ENCODE measurements at regions not wholly inside any gene's neighbourhood (a gene's known extent, or its start where the extent isn't known, plus 50 kb on each side); places are given as distances from the start of the nearest gene placed in this dataset.
"Not testable (repeated sequence)": the region's sequence is repeated elsewhere in the genome, so short reads cannot be mapped to it uniquely, and the experiment has no call there.

DNA sequence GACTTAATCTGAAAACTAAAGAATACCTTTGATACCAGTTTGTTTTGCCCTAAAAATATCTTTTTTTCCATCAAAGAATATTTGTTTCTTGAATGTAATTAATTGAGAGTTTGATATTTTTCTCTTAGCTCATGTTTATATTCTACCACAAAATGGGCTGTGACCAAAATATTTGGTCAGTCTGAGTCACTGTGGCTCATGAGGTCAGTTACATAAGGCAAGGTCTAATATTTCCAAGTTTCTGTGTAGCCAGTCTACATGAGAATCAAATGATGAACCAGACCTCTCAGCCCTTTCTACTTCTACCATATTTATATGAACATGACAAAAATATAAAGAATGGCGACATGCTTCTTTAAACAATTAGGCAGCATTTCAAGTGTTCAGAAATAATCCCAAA, 83.0 kb upstream of the IVNS1ABP start:
- DNase-seq, result no peak

GRCh38 chr1:185398599-185398998, 81.6 kb upstream of the IVNS1ABP start:
- DNase-seq, result no peak

DNA sequence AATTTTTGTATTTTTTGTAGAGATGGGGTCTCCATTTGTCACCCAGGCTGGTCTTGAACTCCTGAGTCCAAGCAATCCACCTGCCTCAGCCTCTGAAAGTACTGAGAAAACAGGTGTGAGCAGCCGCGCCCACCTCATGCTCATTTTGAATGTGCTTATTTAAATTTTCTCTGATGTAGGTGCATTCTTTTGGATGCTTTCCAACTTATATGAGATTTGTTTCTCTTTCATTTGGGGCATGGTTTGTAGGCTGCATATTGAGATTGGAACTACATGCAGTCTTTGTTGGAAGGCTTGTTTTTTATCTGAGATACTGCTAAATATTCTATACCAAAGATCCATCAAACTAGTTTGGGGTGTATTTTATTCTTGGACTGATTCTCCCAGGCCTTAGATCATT, 81.0 kb upstream of the IVNS1ABP start:
- no peak for DNase-seq

- no peak for DNase-seq
These were observed 80.1 kb upstream of the IVNS1ABP start for GRCh38 chr1:185397183-185397582.

GRCh38 chr1:185396126-185396525, 79.1 kb upstream of the IVNS1ABP start:
- no peak for DNase-seq

GRCh38 chr1:185393815-185394214, 76.8 kb upstream of the IVNS1ABP start:
- DNase-seq, result peak; percentile 31

DNA sequence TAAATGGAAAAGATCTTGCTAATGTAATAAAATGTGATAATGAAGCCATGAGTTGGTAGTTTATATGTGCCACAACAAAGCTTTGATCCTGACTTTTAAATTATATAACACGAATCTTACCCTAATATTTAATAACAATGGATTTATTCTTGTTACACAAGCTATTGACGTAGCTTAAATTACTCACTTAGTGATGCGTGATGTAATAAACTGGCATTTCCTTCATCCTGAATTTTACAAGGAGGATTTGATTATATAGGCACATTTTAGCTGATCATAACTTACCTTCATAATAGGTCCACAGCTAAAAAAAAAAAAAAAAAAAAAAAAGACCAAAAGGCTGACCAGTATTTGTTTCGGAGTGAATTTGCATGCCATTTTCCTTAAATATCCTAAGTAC, 76.2 kb upstream of the IVNS1ABP start:
- DNase-seq, result no peak

GRCh38 chr1:185388815-185389214, 71.8 kb upstream of the IVNS1ABP start:
- DNase-seq, result no peak

- no peak for DNase-seq
These were observed 71.3 kb upstream of the IVNS1ABP start for GRCh38 chr1:185388346-185388745.

DNA sequence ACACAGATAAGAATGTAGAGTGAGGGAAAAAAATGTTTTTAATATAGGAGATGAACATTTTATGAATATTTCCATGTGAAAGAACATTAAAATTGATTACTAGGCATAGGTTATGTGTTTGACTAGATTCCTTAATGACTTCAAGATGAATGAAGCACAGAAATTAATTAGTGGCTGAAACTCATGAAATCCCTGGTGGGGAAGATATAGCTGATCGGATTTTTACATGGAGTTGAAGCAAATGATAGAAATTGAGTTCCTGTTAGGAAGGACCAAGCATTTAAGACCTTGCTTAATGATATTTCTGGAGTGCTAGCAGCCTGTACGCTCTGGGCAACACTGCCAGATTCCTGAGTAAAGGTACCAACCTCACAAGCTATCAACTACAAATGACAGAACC, 68.9 kb upstream of the IVNS1ABP start:
- no peak for DNase-seq

GRCh38 chr1:185383805-185384204, 66.8 kb upstream of the IVNS1ABP start:
- not testable (repeated sequence) for DNase-seq

DNA sequence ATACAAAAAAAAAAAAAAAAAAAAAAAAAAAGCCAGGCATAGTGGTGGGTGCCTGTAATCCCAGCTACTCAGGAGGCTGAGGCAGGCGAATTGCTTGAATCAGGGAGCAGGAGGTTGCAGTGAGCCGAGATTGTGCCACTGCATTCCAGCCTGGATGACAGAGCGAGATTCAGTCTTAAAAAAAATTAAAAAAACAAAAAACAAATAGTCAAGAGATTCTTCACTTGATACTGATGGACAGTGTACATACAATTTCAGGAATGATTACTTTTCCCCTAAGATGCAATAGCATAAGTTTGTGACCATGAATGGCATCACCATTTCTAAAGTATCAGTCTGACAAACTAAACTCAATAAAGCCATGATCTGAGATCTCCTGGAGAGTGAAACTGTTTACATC, 60.8 kb upstream of the IVNS1ABP start:
- DNase-seq, result no peak

DNA sequence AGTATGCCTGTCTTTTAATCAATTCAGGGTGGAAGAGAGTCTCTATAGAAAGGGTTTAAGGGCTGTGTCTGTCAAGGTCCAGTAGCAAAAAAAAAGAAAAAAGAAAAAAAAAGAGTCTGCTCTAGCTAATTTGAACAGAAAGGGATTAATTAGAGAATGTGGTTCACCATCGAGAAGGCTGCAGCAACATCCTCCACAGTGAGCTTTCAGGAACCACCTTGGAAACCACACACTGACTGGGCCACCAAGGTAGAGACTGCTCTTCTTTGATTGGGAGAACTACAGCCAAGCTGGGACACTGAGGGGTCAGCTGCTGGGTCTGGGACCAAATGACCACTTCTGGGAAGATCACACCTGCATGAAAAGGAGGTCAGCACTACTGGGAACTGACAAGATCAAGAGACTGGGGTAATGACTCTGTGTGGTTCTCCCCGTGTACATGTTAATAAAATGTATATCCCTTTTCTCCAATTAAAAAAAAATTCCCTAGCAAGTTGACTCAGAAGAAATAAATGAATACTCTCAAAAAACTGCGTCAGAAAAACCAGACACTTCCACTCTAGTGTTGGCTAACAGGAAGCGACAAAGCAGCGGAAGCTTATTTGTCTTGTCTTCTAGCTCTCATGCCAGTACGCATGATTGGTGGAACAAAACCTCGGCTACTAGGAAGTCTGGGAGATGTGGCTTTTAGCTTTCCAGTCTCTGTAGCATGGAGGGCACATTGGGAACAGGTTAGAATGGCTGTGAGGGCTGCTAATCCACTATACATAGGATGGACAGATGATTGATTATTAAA, 60.0 kb upstream of the IVNS1ABP start:
- DNase-seq, result no peak

DNA sequence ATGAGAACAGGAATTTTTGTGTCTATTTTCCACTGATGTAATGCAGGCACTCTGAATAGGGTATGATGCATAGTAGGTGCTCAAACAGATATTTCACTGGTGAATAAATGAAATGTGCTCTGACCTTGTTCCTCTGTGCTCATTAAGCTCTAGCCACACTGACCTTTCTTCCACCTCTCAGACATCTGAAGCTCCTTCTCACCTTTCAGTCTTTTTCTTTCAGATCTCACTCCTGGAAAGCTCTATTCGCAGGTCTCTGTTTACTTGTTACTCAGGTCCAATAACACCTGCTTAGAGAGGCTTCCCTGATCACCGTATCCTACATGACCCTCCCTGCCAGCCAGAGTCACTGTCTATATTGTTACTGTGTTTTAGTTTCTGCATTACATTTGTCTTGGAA, 59.2 kb upstream of the IVNS1ABP start:
- DNase-seq, result no peak

- no peak for DNase-seq
These were observed 58.5 kb upstream of the IVNS1ABP start for GRCh38 chr1:185375583-185375982.

GRCh38 chr1:185373813-185374529, 56.9 kb upstream of the IVNS1ABP start:
- no peak for DNase-seq

GRCh38 chr1:185369786-185370185, 52.7 kb upstream of the IVNS1ABP start:
- no peak for DNase-seq

DNA sequence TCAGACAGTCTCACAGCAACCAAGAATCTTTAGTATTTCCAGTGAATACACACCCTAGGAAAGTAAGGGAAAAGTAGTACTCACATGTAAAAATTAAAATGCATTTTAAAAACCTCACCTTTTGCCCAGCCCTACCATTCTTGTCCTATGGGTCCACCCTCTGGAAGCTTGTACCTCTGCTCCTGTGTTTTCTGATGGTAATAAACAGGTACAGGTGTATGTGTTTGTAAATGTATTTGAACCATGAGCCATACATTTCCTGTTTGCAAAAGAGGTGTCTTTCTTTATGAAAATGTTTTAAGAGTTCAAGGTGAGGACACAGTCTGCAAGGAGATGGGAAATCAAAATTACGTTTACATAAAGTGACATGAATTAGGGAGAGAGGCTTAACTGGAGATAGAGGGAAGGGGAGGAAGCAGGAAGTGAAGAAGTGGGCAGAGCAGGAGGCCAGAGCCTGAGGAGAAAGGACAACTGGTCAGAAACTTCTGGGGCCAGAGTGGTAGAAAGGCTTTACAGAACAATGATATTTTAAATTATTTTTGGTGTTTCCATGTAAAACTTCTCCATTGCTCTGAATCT, 52.0 kb upstream of the IVNS1ABP start:
- DNase-seq, result no peak

GRCh38 chr1:185368313-185368855, 51.3 kb upstream of the IVNS1ABP start:
- no peak for DNase-seq

GRCh38 chr1:185367218-185367617, 50.2 kb upstream of the IVNS1ABP start:
- DNase-seq, result no peak
